HG03066 (cell line): ENCODE measurements at regions not wholly inside any gene's neighbourhood (a gene's known extent, or its start where the extent isn't known, plus 50 kb on each side); places are given as distances from the start of the nearest gene placed in this dataset.
A peak's percentile ranks its signal among the peaks of the same experiment; 100 is the strongest.
"Not testable (repeated sequence)": the region's sequence is repeated elsewhere in the genome, so short reads cannot be mapped to it uniquely, and the experiment has no call there.

Experiments used
- ATAC-seq: cut with Tn5 transposase; IDR thresholded peaks from one replicate; pipeline ENCODE4 v1.9.1; 2021; ENCODE audit warnings: low read depth; ENCODE audit not compliant: unreplicated experiment

- ATAC-seq, result no peak
These were observed 971.4 kb downstream of the MCTP2 start for GRCh38 chr15:95202569-95203349.

GRCh38 chr15:95205077-95205476 is 973.7 kb downstream of the MCTP2 start:
- ATAC-seq, result no peak

- ATAC-seq, result not testable (repeated sequence)
These were observed 974.5 kb downstream of the MCTP2 start for GRCh38 chr15:95205830-95206229.

GRCh38 chr15:95208071-95208470 is 976.7 kb downstream of the MCTP2 start:
- no peak for ATAC-seq

GRCh38 chr15:95208988-95209387 is 977.6 kb downstream of the MCTP2 start:
- no peak for ATAC-seq

GRCh38 chr15:95210436-95210981 is 979.1 kb downstream of the MCTP2 start:
- ATAC-seq, result no peak

GRCh38 chr15:95215017-95215416 is 983.7 kb downstream of the MCTP2 start:
- no peak for ATAC-seq

GRCh38 chr15:95226835-95227234 is 995.5 kb downstream of the MCTP2 start:
- ATAC-seq, result no peak

GRCh38 chr15:95227235-95227634 is 995.9 kb downstream of the MCTP2 start:
- no peak for ATAC-seq

GRCh38 chr15:95228856-95229555 is 997.6 kb downstream of the MCTP2 start:
- ATAC-seq, result no peak

GRCh38 chr15:95235033-95235432 is 1003.7 kb downstream of the MCTP2 start:
- ATAC-seq, result no peak

GRCh38 chr15:95247071-95247984 is 1016.0 kb downstream of the MCTP2 start:
- ATAC-seq, result no peak

GRCh38 chr15:95249524-95249923 is 1018.2 kb downstream of the MCTP2 start:
- ATAC-seq, result no peak

- no peak for ATAC-seq
These were observed 1021.0 kb downstream of the MCTP2 start for GRCh38 chr15:95252404-95252803.

- no peak for ATAC-seq
These were observed 1022.9 kb downstream of the MCTP2 start for GRCh38 chr15:95254263-95254662.

GRCh38 chr15:95259513-95259912 is 1028.2 kb downstream of the MCTP2 start:
- peak; percentile 83 for ATAC-seq

GRCh38 chr15:95259965-95260364 is 1028.6 kb downstream of the MCTP2 start:
- ATAC-seq, result no peak

GRCh38 chr15:95260856-95261255 is 1029.5 kb downstream of the MCTP2 start:
- ATAC-seq, result no peak

- ATAC-seq, result no peak
These were observed 1030.2 kb downstream of the MCTP2 start for GRCh38 chr15:95261546-95261945.

GRCh38 chr15:95261968-95262367 is 1030.6 kb downstream of the MCTP2 start:
- ATAC-seq, result no peak
